Stimulated activated CD4-positive, alpha-beta T cell treated with anti-CD3 and anti-CD28 coated beads, Interleukin-1b, Interleukin-23, amount 100 ng/mL, for 1 hour (primary cell): ENCODE measurements at regions not wholly inside any gene's neighbourhood (a gene's known extent, or its start where the extent isn't known, plus 50 kb on each side); places are given as distances from the start of the nearest gene placed in this dataset.
"Not testable (repeated sequence)": the region's sequence is repeated elsewhere in the genome, so short reads cannot be mapped to it uniquely, and the experiment has no call there.

Experiments
- DNase-seq, 2 donors: peaks; one replicate each; pipeline ENCODE4 v3.0.0-alpha.2; 2020; ENCODE audit warnings: low read depth in 2 of 2

- no peak for DNase-seq
Observed at GRCh38 chr6:168856914-168857313, 396.7 kb downstream of the THBS2 start.

- no peak for DNase-seq
Observed at GRCh38 chr6:168852376-168852884, 401.2 kb downstream of the THBS2 start.

- DNase-seq = no peak
Observed at GRCh38 chr6:168851460-168852375, 401.9 kb downstream of the THBS2 start.

GRCh38 chr6:168850027-168850736 lies 403.5 kb downstream of the THBS2 start:
- not testable (repeated sequence) for DNase-seq

- DNase-seq = no peak
Observed at GRCh38 chr6:168849459-168849858, 404.2 kb downstream of the THBS2 start.

GRCh38 chr6:168848797-168849196 lies 404.8 kb downstream of the THBS2 start:
- no peak for DNase-seq

GRCh38 chr6:168844821-168845609 lies 404.0 kb downstream of the SMOC2 start:
- DNase-seq = no peak

GRCh38 chr6:168842632-168843212 lies 401.7 kb downstream of the SMOC2 start:
- not testable (repeated sequence) for DNase-seq

- no peak for DNase-seq
Observed at GRCh38 chr6:168841609-168842278, 400.8 kb downstream of the SMOC2 start.

GRCh38 chr6:168840932-168841331 lies 399.9 kb downstream of the SMOC2 start:
- not testable (repeated sequence) for DNase-seq

- DNase-seq = not testable (repeated sequence)
Observed at GRCh38 chr6:168840299-168840698, 399.3 kb downstream of the SMOC2 start.

- DNase-seq = no peak
Observed at GRCh38 chr6:168838037-168838399, 397.0 kb downstream of the SMOC2 start.

- DNase-seq = no peak
Observed at GRCh38 chr6:168837254-168838036, 396.5 kb downstream of the SMOC2 start.

GRCh38 chr6:168835991-168836390 lies 395.0 kb downstream of the SMOC2 start:
- DNase-seq = no peak

- DNase-seq = no peak
Observed at GRCh38 chr6:168834801-168835200, 393.8 kb downstream of the SMOC2 start.

GRCh38 chr6:168834042-168834587 lies 393.1 kb downstream of the SMOC2 start:
- DNase-seq = no peak

- DNase-seq = no peak
Observed at GRCh38 chr6:168828800-168829199, 387.8 kb downstream of the SMOC2 start.

- no peak for DNase-seq
Observed at GRCh38 chr6:168828035-168828434, 387.1 kb downstream of the SMOC2 start.

GRCh38 chr6:168827586-168827871 lies 386.5 kb downstream of the SMOC2 start:
- DNase-seq = no peak
